ENCODE measurements at regions not wholly inside any gene's neighbourhood (a gene's known extent, or its start where the extent isn't known, plus 50 kb on each side); places are given as distances from the start of the nearest gene placed in this dataset.

- TF ChIP-seq ZBTB33 (CRISPR knock-in tag; IDR thresholded peaks at IDR 0.05), result no peak
- TF ChIP-seq IRF9 (tag; IDR thresholded peaks at IDR 0.05), result no peak
- TF ChIP-seq TAF1 (IDR thresholded peaks at IDR 0.05; ENCODE audit: control insufficient read depth, extremely low read depth, insufficient read depth, low read length, severe bottlenecking), result no peak
- no peak for TF ChIP-seq SPI1 (IDR thresholded peaks at IDR 0.05; ENCODE audit: borderline replicate concordance, low read depth, low read length)
- no peak for TF ChIP-seq ESRRA (IDR thresholded peaks at IDR 0.05; ENCODE audit: borderline replicate concordance, low read depth)
- no peak for TF ChIP-seq SRSF1 (IDR thresholded peaks at IDR 0.05; ENCODE audit: low read depth, low read length)
- no peak for TF ChIP-seq ETV6 (IDR thresholded peaks at IDR 0.05; ENCODE audit: borderline replicate concordance in 1 of 2, low read depth in 2 of 2, low read length in 1 of 2)
- no peak for TF ChIP-seq ETV6 (CRISPR knock-in tag; IDR thresholded peaks at IDR 0.05; ENCODE audit: borderline replicate concordance)
- TF ChIP-seq GABPA (tag; conservative IDR thresholded peaks at IDR 0.05; ENCODE audit: low read depth), result no peak
- no peak for TF ChIP-seq POLR2AphosphoS5 (IDR thresholded peaks at IDR 0.05; ENCODE audit: control insufficient read depth, insufficient read depth, low read depth, low read length)
- no peak for TF ChIP-seq POLR2A (conservative IDR thresholded peaks at IDR 0.05)
- no peak for TF ChIP-seq BACH1 (tag; IDR thresholded peaks at IDR 0.05)
Measured at GRCh38 chrX:145630081-145630480, 187.5 kb upstream of the SLITRK2 start.
